CD4-positive, alpha-beta T cell (primary cell): ENCODE measurements at regions not wholly inside any gene's neighbourhood (a gene's known extent, or its start where the extent isn't known, plus 50 kb on each side); places are given as distances from the start of the nearest gene placed in this dataset.

Experiments used
- ATAC-seq: fragments of 200-7000 bp; cut with Tn5 transposase; one replicate; pipeline ENCODE4 v1.10.0; 2022; ENCODE audit warnings: mild to moderate bottlenecking; ENCODE audit not compliant: poor library complexity
- CTCF ChIA-PET: fragments of 350-600 bp; sonication (Branson Sonifier 250); formaldehyde crosslinking; loops from one replicate; lab custom pipeline; 2021; ENCODE audit warnings: antibody characterized with exemption, inconsistent platforms; lab: Charles Lee
- POLR2A ChIA-PET: fragments of 350-600 bp; sonication (Branson Sonifier 250); formaldehyde crosslinking; loops from one replicate; lab custom pipeline; 2021; ENCODE audit warnings: antibody characterized with exemption, inconsistent platforms; lab: Charles Lee
- DNase-seq, 14 experiments: peaks; one replicate each; pipeline ENCODE4 v3.0.0-alpha.2; 2013 to 2020; ENCODE audit warnings: mixed read lengths in 2 of 14
- H3K27ac ChIP-seq, 2 donors: one replicate each; pipeline versions ENCODE4 v1.5.1 to v1.7.0; 2013; ENCODE audit warnings: low read length in 2 of 2, low read depth in 1 of 2, mild to moderate bottlenecking in 1 of 2
- H3K27me3 ChIP-seq, 2 experiments: 1 replicate in 1 of 2; 2 replicates in 1 of 2; pipeline versions ENCODE4 v1.6.1 to v1.7.0; 2013; ENCODE audit warnings: low read length in 2 of 2, control low read depth in 1 of 2, mild to moderate bottlenecking in 1 of 2, moderate library complexity in 1 of 2; ENCODE audit not compliant: insufficient read depth in 2 of 2, control insufficient read depth in 1 of 2
- H3K36me3 ChIP-seq: one replicate; pipeline ENCODE4 v1.6.1; 2013; ENCODE audit warnings: low read length, control low read depth; ENCODE audit not compliant: insufficient read depth
- H3K4me1 ChIP-seq: one replicate; pipeline ENCODE4 v1.6.1; 2013; ENCODE audit warnings: low read length, control low read depth; ENCODE audit not compliant: insufficient read depth
- H3K4me3 ChIP-seq: one replicate; pipeline ENCODE4 v1.5.1; 2013; ENCODE audit warnings: mild to moderate bottlenecking, low read length, moderate library complexity
- H3K9me3 ChIP-seq, 2 experiments: 1 replicate in 1 of 2; 2 replicates in 1 of 2; pipeline versions ENCODE4 v1.6.1 to v1.7.0; 2013; ENCODE audit warnings: low read length in 2 of 2, mild to moderate bottlenecking in 2 of 2, control low read depth in 1 of 2, moderate library complexity in 1 of 2; ENCODE audit not compliant: control insufficient read depth in 1 of 2, insufficient read depth in 1 of 2
- H3K27ac Mint-ChIP-seq: one replicate; pipeline ENCODE4 v1.8.0; 2020; ENCODE audit warnings: mixed read lengths
- H3K27me3 Mint-ChIP-seq: one replicate; pipeline ENCODE4 v1.8.0; 2021; ENCODE audit warnings: mixed read lengths
- H3K36me3 Mint-ChIP-seq: one replicate; pipeline ENCODE4 v1.8.0; 2021; ENCODE audit warnings: low read depth, mixed read lengths
- H3K4me1 Mint-ChIP-seq: one replicate; pipeline ENCODE4 v1.8.0; 2021; ENCODE audit warnings: low read depth, mixed read lengths
- H3K4me3 Mint-ChIP-seq: one replicate; pipeline ENCODE4 v1.8.0; 2020; ENCODE audit warnings: mild to moderate bottlenecking, mixed read lengths
- H3K9me3 Mint-ChIP-seq: one replicate; pipeline ENCODE4 v1.8.0; 2020; ENCODE audit warnings: mixed read lengths
- CTCF ChIP-seq: fragments of 200-600 bp; IDR thresholded peaks from one replicate; pipeline ENCODE4 v1.8.0; 2022; ENCODE audit warnings: antibody characterized with exemption, mild to moderate bottlenecking
- intact Hi-C, 2 experiments: fragments of 100-400 bp; cut with DNase I in 1 of 2; cut with micrococcal nuclease in 1 of 2; formaldehyde crosslinking; loops; one replicate each; pipeline versions ENCODE4 v1.15.1 to v1.9.0; 2023 to 2025; cut with DNase I, micrococcal nuclease

GRCh38 chr1:38194472-38194871 is 147.9 kb upstream of the POU3F1 start:
- TF ChIP-seq CTCF, result no peak
- Mint-ChIP-seq H3K27me3 (peaks cover 22% of the 10 kb centered on the region), H3K4me1 (no peaks in the 10 kb centered on the region), H3K36me3 (no peaks in the 10 kb centered on the region), H3K4me3 (no peak overlapping the region), H3K27ac (no peak overlapping the region), H3K9me3 (no peaks in the 10 kb centered on the region)
- ATAC-seq (no peak), DNase-seq (no peak)
- ChIA-PET POLR2A (no interaction called here), CTCF (no interaction called here)
- intact Hi-C loops, result no loop called here
- no peaks in the 10 kb centered on the region for H3K36me3 ChIP-seq
- H3K9me3 ChIP-seq, result no peaks in the 10 kb centered on the region
- H3K4me3 ChIP-seq, result no peak overlapping the region
- no peak overlapping the region for H3K27ac ChIP-seq
- H3K27me3 ChIP-seq, result peaks cover 0 to 8% of the 10 kb centered on the region in 2 experiments
- no peaks in the 10 kb centered on the region for H3K4me1 ChIP-seq

GRCh38 chr1:38193040-38193439 is 146.4 kb upstream of the POU3F1 start:
- TF ChIP-seq CTCF, result no peak
- Histone ChIP-seq H3K9me3 (no peaks in the 10 kb centered on the region), H3K27ac (no peak overlapping the region), H3K36me3 (no peaks in the 10 kb centered on the region), H3K4me1 (no peaks in the 10 kb centered on the region), H3K4me3 (no peak overlapping the region), H3K27me3 (peaks cover 0 to 8% of the 10 kb centered on the region in 2 experiments)
- CTCF ChIA-PET, result no interaction called here
- intact Hi-C loops, result no loop called here
- DNase-seq (no peak), ATAC-seq (no peak)
- POLR2A ChIA-PET, result no interaction called here
- no peaks in the 10 kb centered on the region for H3K36me3 Mint-ChIP-seq
- no peaks in the 10 kb centered on the region for H3K9me3 Mint-ChIP-seq
- peaks cover 27% of the 10 kb centered on the region for H3K27me3 Mint-ChIP-seq
- H3K4me1 Mint-ChIP-seq, result no peaks in the 10 kb centered on the region
- no peak overlapping the region for H3K27ac Mint-ChIP-seq
- H3K4me3 Mint-ChIP-seq, result no peak overlapping the region

GRCh38 chr1:38191461-38191860 is 144.9 kb upstream of the POU3F1 start:
- no peak overlapping the region for H3K4me3 ChIP-seq
- no peak overlapping the region for H3K27ac ChIP-seq
- H3K36me3 ChIP-seq, result no peaks in the 10 kb centered on the region
- peaks cover 0 to 6% of the 10 kb centered on the region in 2 experiments for H3K27me3 ChIP-seq
- Mint-ChIP-seq H3K9me3 (no peaks in the 10 kb centered on the region), H3K27ac (no peak overlapping the region), H3K36me3 (no peaks in the 10 kb centered on the region), H3K4me1 (no peaks in the 10 kb centered on the region), H3K27me3 (peaks cover 27% of the 10 kb centered on the region), H3K4me3 (no peak overlapping the region)
- DNase-seq, result no peak
- CTCF ChIA-PET, result no interaction called here
- H3K4me1 ChIP-seq, result no peaks in the 10 kb centered on the region
- intact Hi-C loops, result no loop called here
- H3K9me3 ChIP-seq, result no peaks in the 10 kb centered on the region
- no peak for TF ChIP-seq CTCF
- no peak for ATAC-seq
- POLR2A ChIA-PET, result no interaction called here
